Right cardiac atrium (tissue), 5 donors: ENCODE measurements at regions not wholly inside any gene's neighbourhood (a gene's known extent, or its start where the extent isn't known, plus 50 kb on each side); places are given as distances from the start of the nearest gene placed in this dataset.
A peak's percentile ranks its signal among the peaks of the same experiment; 100 is the strongest.

Experiments used
- ATAC-seq, 2 donors: fragments of 200-7000 bp; cut with Tn5 transposase; one replicate each; pipeline versions ENCODE4 v1.8.0 to v1.9.1; 2020; ENCODE audit warnings: moderate library complexity in 2 of 2, mild to moderate bottlenecking in 1 of 2
- DNase-seq, 3 donors: peaks; one replicate each; pipeline ENCODE4 v3.0.0-alpha.2; 2020
- H3K27ac ChIP-seq: one replicate; pipeline ENCODE4 v1.5.1; 2013; ENCODE audit warnings: mild to moderate bottlenecking, low read length, control low read depth, moderate library complexity
- H3K27me3 ChIP-seq: one replicate; pipeline ENCODE4 v1.6.1; 2013; ENCODE audit not compliant: control insufficient read depth, insufficient read depth
- H3K4me1 ChIP-seq: one replicate; pipeline ENCODE4 v1.6.1; 2013; ENCODE audit warnings: low read length; ENCODE audit not compliant: control insufficient read depth, insufficient read depth
- H3K4me3 ChIP-seq: one replicate; pipeline ENCODE4 v1.5.1; 2013; ENCODE audit warnings: low read length, control low read depth
- H3K9me3 ChIP-seq: one replicate; pipeline ENCODE4 v1.6.1; 2013; ENCODE audit warnings: low read length; ENCODE audit not compliant: control insufficient read depth
- WGBS: extraction: QIAGEN DNeasy Blood & Tissue Kit; methylation state at CpG from one replicate; pipeline ENCODE4 v1.1.7; 2013; 5-methylcytosine and 5-hydroxymethylcytosine counted together
- intact Hi-C, 4 donors: fragments of 100-400 bp; cut with DNase I; formaldehyde crosslinking; loops; one replicate each; pipeline versions ENCODE4 v1.11.0 to v1.14.0; 2022 to 2023
- donor health status: healthy with polysubstance abuse.
- donor health status: DM: no; HTN: yes; CAD: no.
- donor health status: DM: no; HTN: no; CAD: no.
- donor health status: DM: no; HTN: yes; CAD: no; lungs with severe emphysema.
- donor health status: DM: yes; HTN: yes; CAD: no.

- Histone ChIP-seq H3K27ac (no peak overlapping the region), H3K4me3 (no peak overlapping the region), H3K4me1 (peaks cover 2% of the 10 kb centered on the region), H3K27me3 (no peaks in the 10 kb centered on the region), H3K9me3 (no peaks in the 10 kb centered on the region)
- intact Hi-C loops, result no loop called here
- ATAC-seq (no peak), DNase-seq (no peak)
- 78% methylated on average over 6 of the region's 6 CpGs for WGBS
Measured at GRCh38 chr3:194201953-194202666, 66.2 kb downstream of the HES1 start.

- peak overlapping the region; percentile 53 for H3K4me3 ChIP-seq
Measured at GRCh38 chr3:194203482-194204041, 67.6 kb downstream of the HES1 start.

GRCh38 chr3:194204042-194204987, 68.4 kb downstream of the HES1 start:
- Histone ChIP-seq H3K27ac (no peak overlapping the region), H3K4me3 (peak overlapping the region; percentile 53), H3K4me1 (peaks cover 2% of the 10 kb centered on the region), H3K27me3 (no peaks in the 10 kb centered on the region), H3K9me3 (no peaks in the 10 kb centered on the region)
- intact Hi-C loops, result no loop called here
- ATAC-seq (no peak), DNase-seq (peak in 2 of 3 donors; percentile 60 to 63)
- 30% methylated on average over 79 of the region's 79 CpGs for WGBS

More at GRCh38 chr3:194203482-194204041, 67.6 kb downstream of the HES1 start:
- no peaks in the 10 kb centered on the region for H3K9me3 ChIP-seq
- intact Hi-C loops, result no loop called here
- no peak for ATAC-seq
- DNase-seq, result no peak
- H3K27ac ChIP-seq, result no peak overlapping the region
- 69% methylated on average over 11 of the region's 11 CpGs for WGBS
- H3K27me3 ChIP-seq, result no peaks in the 10 kb centered on the region
- peaks cover 2% of the 10 kb centered on the region for H3K4me1 ChIP-seq

DNA sequence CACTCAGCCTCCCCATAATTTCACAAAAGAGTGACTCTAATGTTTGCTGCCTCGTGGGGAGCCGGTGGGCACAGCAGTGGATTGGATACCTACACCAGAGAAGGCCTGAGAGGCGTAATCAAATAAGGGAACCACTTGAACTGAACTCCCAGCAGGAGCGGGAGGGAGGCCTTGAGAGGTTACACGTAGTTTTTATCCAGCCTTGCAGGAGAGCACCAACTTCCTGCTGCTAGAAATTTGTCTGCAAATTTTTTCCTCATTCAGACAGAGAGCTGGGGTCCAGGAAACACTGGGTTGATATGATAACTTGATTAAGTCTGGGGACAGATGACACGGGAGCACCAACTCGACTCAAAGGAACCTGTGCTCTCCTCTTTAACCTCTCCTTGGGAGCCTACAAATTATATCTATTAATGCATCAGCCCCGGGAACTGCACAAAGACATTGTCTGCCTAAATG, 69.8 kb downstream of the HES1 start:
- DNase-seq, result no peak
- Histone ChIP-seq H3K4me1 (peaks cover 2% of the 10 kb centered on the region), H3K4me3 (no peak overlapping the region), H3K27me3 (no peaks in the 10 kb centered on the region), H3K27ac (no peak overlapping the region), H3K9me3 (no peaks in the 10 kb centered on the region)
- WGBS, result 64% methylated on average over 8 of the region's 8 CpGs
- intact Hi-C loops, result no loop called here
- peak in 1 of 2 donors; percentile 49 for ATAC-seq

DNA sequence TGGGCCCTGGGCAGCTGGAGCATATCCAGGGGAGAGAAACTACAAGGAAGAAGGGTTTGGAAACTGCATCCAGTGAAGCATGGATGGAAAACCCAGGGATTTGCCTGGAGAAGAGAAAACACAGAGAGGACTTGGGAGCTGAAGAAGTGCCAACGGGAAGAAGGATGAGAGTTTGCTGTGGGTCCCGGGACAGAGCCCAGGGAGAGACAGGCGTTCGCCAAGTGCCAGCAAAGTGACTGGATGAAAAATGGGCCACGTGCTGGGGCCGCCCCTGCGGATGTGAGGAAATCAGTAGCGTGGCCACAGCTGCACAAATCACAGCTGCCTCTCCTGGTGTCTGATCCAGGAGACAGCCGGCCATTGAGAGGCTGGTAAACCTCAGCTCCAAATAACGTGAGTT, 70.4 kb downstream of the HES1 start:
- Histone ChIP-seq H3K4me3 (no peak overlapping the region), H3K9me3 (no peaks in the 10 kb centered on the region), H3K27me3 (no peaks in the 10 kb centered on the region), H3K27ac (no peak overlapping the region), H3K4me1 (no peaks in the 10 kb centered on the region)
- DNase-seq (peak; percentile 65 to 82 (median 78)), ATAC-seq (peak; percentile 71 to 81)
- 39% methylated on average over 10 of the region's 10 CpGs for WGBS
- intact Hi-C loops, result no loop called here

DNA sequence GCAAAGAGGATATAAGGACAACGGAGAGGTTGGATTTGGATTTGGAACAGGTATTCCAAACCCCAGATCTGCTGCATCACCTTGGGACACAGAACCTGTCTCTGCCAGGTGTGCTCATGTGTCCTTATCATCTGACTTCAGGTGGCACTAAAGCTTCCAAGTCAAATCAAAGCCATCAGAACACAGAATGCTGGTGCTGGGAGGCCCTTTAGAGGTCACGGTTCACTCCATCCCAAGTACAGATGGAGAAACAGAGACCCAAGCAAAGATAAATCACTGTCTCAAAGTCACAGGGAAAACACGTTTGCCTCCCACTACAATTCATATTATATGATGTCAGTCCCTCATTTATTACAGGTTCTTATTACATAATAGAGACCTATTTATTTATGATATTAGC, 72.8 kb downstream of the HES1 start:
- 92% methylated on average over 3 of the region's 3 CpGs for WGBS
- H3K4me3 ChIP-seq, result no peak overlapping the region
- H3K27ac ChIP-seq, result no peak overlapping the region
- H3K27me3 ChIP-seq, result no peaks in the 10 kb centered on the region
- no peaks in the 10 kb centered on the region for H3K4me1 ChIP-seq
- DNase-seq (no peak), ATAC-seq (no peak)
- intact Hi-C loops, result no loop called here
- H3K9me3 ChIP-seq, result no peaks in the 10 kb centered on the region

- DNase-seq (no peak), ATAC-seq (no peak)
- Histone ChIP-seq H3K4me1 (no peaks in the 10 kb centered on the region), H3K9me3 (no peaks in the 10 kb centered on the region), H3K27me3 (no peaks in the 10 kb centered on the region), H3K4me3 (no peak overlapping the region), H3K27ac (no peak overlapping the region)
- 70% methylated on average over 13 of the region's 13 CpGs for WGBS
- intact Hi-C loops, result no loop called here
Measured at GRCh38 chr3:194212161-194212844, 76.4 kb downstream of the HES1 start.

DNA sequence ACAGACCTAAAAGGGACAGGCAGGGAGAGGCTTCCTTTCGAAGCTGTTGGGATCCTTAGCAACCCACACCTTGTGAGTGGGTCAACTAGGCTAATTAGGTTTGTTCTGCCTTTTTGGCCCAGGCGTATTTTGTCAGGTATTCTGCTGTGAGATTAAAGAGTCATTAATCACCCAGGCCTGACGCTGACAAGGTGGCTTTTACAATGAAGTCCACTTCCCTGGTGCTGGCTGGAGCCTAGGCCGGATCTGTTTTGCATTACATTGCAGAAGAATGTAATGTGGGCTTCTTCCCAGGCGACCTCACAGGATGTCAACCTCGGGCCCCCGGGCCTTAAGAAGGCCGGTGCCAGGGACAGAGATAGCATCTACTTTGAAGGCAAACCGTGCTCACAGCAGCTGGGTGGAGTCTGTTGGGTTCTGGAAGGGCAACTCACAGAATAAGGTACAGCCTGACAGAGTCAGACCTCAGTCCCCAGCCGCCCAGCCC, 76.9 kb downstream of the HES1 start:
- H3K27me3 ChIP-seq, result no peaks in the 10 kb centered on the region
- intact Hi-C loops, result no loop called here
- no peaks in the 10 kb centered on the region for H3K9me3 ChIP-seq
- H3K4me1 ChIP-seq, result no peaks in the 10 kb centered on the region
- H3K27ac ChIP-seq, result no peak overlapping the region
- WGBS, result 68% methylated on average over 10 of the region's 10 CpGs
- ATAC-seq (no peak), DNase-seq (no peak)
- no peak overlapping the region for H3K4me3 ChIP-seq

DNA sequence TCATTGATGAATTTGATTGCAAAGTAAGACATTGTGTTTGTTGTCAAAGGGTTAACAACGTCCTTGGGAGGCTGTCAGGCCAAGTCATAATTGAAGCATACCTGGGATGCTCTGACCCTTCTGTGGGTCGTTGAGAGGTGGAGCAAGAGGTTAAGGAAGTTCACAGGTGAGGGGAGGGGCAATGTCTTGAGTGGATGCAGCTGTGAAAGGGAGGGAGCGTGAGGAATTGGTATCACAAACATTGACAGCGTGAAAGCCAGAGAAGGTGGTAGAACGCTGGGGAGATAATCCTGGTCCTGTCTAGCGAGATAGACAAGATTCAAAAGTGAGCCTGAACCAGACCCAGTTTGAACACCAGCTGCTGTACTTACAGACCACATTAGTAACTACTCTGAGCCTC, 79.4 kb downstream of the HES1 start:
- H3K27me3 ChIP-seq, result no peaks in the 10 kb centered on the region
- DNase-seq, result no peak
- no peak overlapping the region for H3K4me3 ChIP-seq
- intact Hi-C loops, result no loop called here
- H3K4me1 ChIP-seq, result no peaks in the 10 kb centered on the region
- H3K27ac ChIP-seq, result no peak overlapping the region
- no peak for ATAC-seq
- WGBS, result 67% methylated on average over 6 of the region's 6 CpGs
- H3K9me3 ChIP-seq, result no peaks in the 10 kb centered on the region

- no peaks in the 10 kb centered on the region for H3K4me1 ChIP-seq
- H3K4me3 ChIP-seq, result no peak overlapping the region
- H3K27me3 ChIP-seq, result no peaks in the 10 kb centered on the region
- 86% methylated on average over 13 of the region's 13 CpGs for WGBS
- DNase-seq (no peak), ATAC-seq (no peak)
- no peaks in the 10 kb centered on the region for H3K9me3 ChIP-seq
- no peak overlapping the region for H3K27ac ChIP-seq
- intact Hi-C loops, result no loop called here
Measured at GRCh38 chr3:194218646-194219453, 82.9 kb downstream of the HES1 start.
